Sigmoid colon (tissue), 4 donors: ENCODE measurements at regions not wholly inside any gene's neighbourhood (a gene's known extent, or its start where the extent isn't known, plus 50 kb on each side); places are given as distances from the start of the nearest gene placed in this dataset.

Experiments used
- CTCF ChIP-seq, 4 experiments: fragments of 450-650 bp in 3 of 4; fragments of 200-600 bp in 1 of 4; IDR thresholded peaks; one replicate each; pipeline ENCODE4 v1.5.1; 2016 to 2019; ENCODE audit warnings: antibody characterized with exemption in 4 of 4, mild to moderate bottlenecking in 3 of 4, moderate library complexity in 2 of 4
- EP300 ChIP-seq, 4 donors: sonication (generic); formaldehyde crosslinking; IDR thresholded peaks; one replicate each; pipeline ENCODE4 v1.6.1; 2017; ENCODE audit warnings: antibody characterized with exemption in 4 of 4
- POLR2A ChIP-seq, 2 donors: fragments of 450-650 bp; IDR thresholded peaks; one replicate each; pipeline ENCODE4 v1.6.1; 2016; ENCODE audit warnings: antibody characterized with exemption in 2 of 2, mild to moderate bottlenecking in 2 of 2, moderate library complexity in 2 of 2

GRCh38 chr6:145148776-145149175, 586.5 kb downstream of the EPM2A start:
- no peak for TF ChIP-seq CTCF (IDR thresholded peaks at IDR 0.05)
- TF ChIP-seq POLR2A (IDR thresholded peaks at IDR 0.05), result no peak
- TF ChIP-seq EP300 (IDR thresholded peaks at IDR 0.05), result no peak
